ENCODE measurements at regions not wholly inside any gene's neighbourhood (a gene's known extent, or its start where the extent isn't known, plus 50 kb on each side); places are given as distances from the start of the nearest gene placed in this dataset.
A peak's percentile ranks its signal among the peaks of the same experiment; 100 is the strongest.

- WGBS, 2 donors: 83 to 96% methylated on average over 4 of the region's 4 CpGs
- Histone ChIP-seq H3K9ac (ENCODE audit: insufficient read depth in 1 of 2, low read length in 2 of 2) (no peak overlapping the region), H3K9me3 (ENCODE audit: control insufficient read depth in 4 of 4, insufficient read depth in 3 of 4, low read length in 3 of 4) (peaks cover 0 to 6% (median 0%) of the 10 kb centered on the region in 4 donors), H3K4me1 (ENCODE audit: control insufficient read depth in 5 of 5, insufficient read depth in 5 of 5, low read length in 5 of 5) (no peaks in the 10 kb centered on the region), H3K4me3 (no peak overlapping the region), H3K27me3 (ENCODE audit: control insufficient read depth in 3 of 3, insufficient read depth in 3 of 3, low read length in 2 of 3) (no peaks in the 10 kb centered on the region), H3K27ac (ENCODE audit: low read depth in 1 of 2, low read length in 1 of 2) (no peak overlapping the region), H3K36me3 (ENCODE audit: control insufficient read depth in 4 of 4, insufficient read depth in 4 of 4, low read length in 4 of 4) (no peaks in the 10 kb centered on the region)
- ATAC-seq (ENCODE audit: insufficient read depth, low FRiP score) (no peak), DNase-seq (no peak)
- TF ChIP-seq CTCF (IDR thresholded peaks at IDR 0.05; ENCODE audit: control extremely low read depth, extremely low read depth): no peak
These were observed 156.5 kb downstream of the AIPL1 start for GRCh38 chr17:6278376-6278775.

- H3K27me3 ChIP-seq (ENCODE audit: control insufficient read depth in 3 of 3, insufficient read depth in 3 of 3, low read length in 2 of 3): no peaks in the 10 kb centered on the region
- 52 to 56% methylated on average over 5 of the region's 5 CpGs for WGBS, 2 donors
- H3K9ac ChIP-seq (ENCODE audit: insufficient read depth in 1 of 2, low read length in 2 of 2): no peak overlapping the region
- H3K4me3 ChIP-seq: no peak overlapping the region
- H3K9me3 ChIP-seq (ENCODE audit: control insufficient read depth in 4 of 4, insufficient read depth in 3 of 4, low read length in 3 of 4): peaks cover 0 to 6% (median 0%) of the 10 kb centered on the region in 4 donors
- no peak overlapping the region for H3K27ac ChIP-seq (ENCODE audit: low read depth in 1 of 2, low read length in 1 of 2)
- ATAC-seq (ENCODE audit: insufficient read depth, low FRiP score) (no peak), DNase-seq (no peak)
- no peaks in the 10 kb centered on the region for H3K36me3 ChIP-seq (ENCODE audit: control insufficient read depth in 4 of 4, insufficient read depth in 4 of 4, low read length in 4 of 4)
- no peak for TF ChIP-seq CTCF (IDR thresholded peaks at IDR 0.05; ENCODE audit: control extremely low read depth, extremely low read depth)
- no peaks in the 10 kb centered on the region for H3K4me1 ChIP-seq (ENCODE audit: control insufficient read depth in 5 of 5, insufficient read depth in 5 of 5, low read length in 5 of 5)
These were observed 158.2 kb downstream of the AIPL1 start for GRCh38 chr17:6276711-6277110.

GRCh38 chr17:6274310-6274709 lies 160.6 kb downstream of the AIPL1 start:
- Histone ChIP-seq H3K27me3 (ENCODE audit: control insufficient read depth in 3 of 3, insufficient read depth in 3 of 3, low read length in 2 of 3) (no peaks in the 10 kb centered on the region), H3K36me3 (ENCODE audit: control insufficient read depth in 4 of 4, insufficient read depth in 4 of 4, low read length in 4 of 4) (no peaks in the 10 kb centered on the region), H3K9me3 (ENCODE audit: control insufficient read depth in 4 of 4, insufficient read depth in 3 of 4, low read length in 3 of 4) (peaks cover 0 to 3% (median 0%) of the 10 kb centered on the region in 4 donors), H3K4me1 (ENCODE audit: control insufficient read depth in 5 of 5, insufficient read depth in 5 of 5, low read length in 5 of 5) (no peaks in the 10 kb centered on the region), H3K27ac (ENCODE audit: low read depth in 1 of 2, low read length in 1 of 2) (no peak overlapping the region), H3K9ac (ENCODE audit: insufficient read depth in 1 of 2, low read length in 2 of 2) (no peak overlapping the region), H3K4me3 (no peak overlapping the region)
- WGBS, 2 donors: 77 to 93% methylated on average over 6 of the region's 6 CpGs
- TF ChIP-seq CTCF (IDR thresholded peaks at IDR 0.05; ENCODE audit: control extremely low read depth, extremely low read depth): no peak
- ATAC-seq (ENCODE audit: insufficient read depth, low FRiP score) (no peak), DNase-seq (peak in 1 of 3 donors; percentile 2)

GRCh38 chr17:6269478-6269877 lies 165.4 kb downstream of the AIPL1 start:
- Histone ChIP-seq H3K9me3 (ENCODE audit: control insufficient read depth in 4 of 4, insufficient read depth in 3 of 4, low read length in 3 of 4) (peaks cover 0 to 6% (median 2%) of the 10 kb centered on the region in 4 donors), H3K27me3 (ENCODE audit: control insufficient read depth in 3 of 3, insufficient read depth in 3 of 3, low read length in 2 of 3) (no peaks in the 10 kb centered on the region), H3K36me3 (ENCODE audit: control insufficient read depth in 4 of 4, insufficient read depth in 4 of 4, low read length in 4 of 4) (no peaks in the 10 kb centered on the region), H3K4me1 (ENCODE audit: control insufficient read depth in 5 of 5, insufficient read depth in 5 of 5, low read length in 5 of 5) (no peaks in the 10 kb centered on the region), H3K4me3 (no peak overlapping the region), H3K9ac (ENCODE audit: insufficient read depth in 1 of 2, low read length in 2 of 2) (no peak overlapping the region), H3K27ac (ENCODE audit: low read depth in 1 of 2, low read length in 1 of 2) (no peak overlapping the region)
- DNase-seq (peak; percentile 60 to 70 (median 67)), ATAC-seq (ENCODE audit: insufficient read depth, low FRiP score) (no peak)
- TF ChIP-seq CTCF (IDR thresholded peaks at IDR 0.05; ENCODE audit: control extremely low read depth, extremely low read depth): no peak
- WGBS, 2 donors: 8 to 10% methylated on average over 4 of the region's 4 CpGs

All from lung (tissue), 11 donors.